Nephron progenitor cell (in vitro differentiated cells): ENCODE measurements at regions not wholly inside any gene's neighbourhood (a gene's known extent, or its start where the extent isn't known, plus 50 kb on each side); places are given as distances from the start of the nearest gene placed in this dataset.

Experiments
- DNase-seq: peaks from one replicate; pipeline ENCODE4 v3.0.0; 2021
- H3K27ac Mint-ChIP-seq: 2 replicates; pipeline ENCODE4 v1.8.0; 2021; ENCODE audit warnings: mild to moderate bottlenecking, moderate library complexity, mixed read lengths
- H3K27me3 Mint-ChIP-seq: 2 replicates; pipeline ENCODE4 v1.8.0; 2021; ENCODE audit warnings: mild to moderate bottlenecking, low read depth, mixed read lengths; ENCODE audit not compliant: poor library complexity
- H3K36me3 Mint-ChIP-seq: 2 replicates; pipeline ENCODE4 v1.8.0; 2021; ENCODE audit warnings: low read depth, mixed read lengths
- H3K4me1 Mint-ChIP-seq: 2 replicates; pipeline ENCODE4 v1.8.0; 2021; ENCODE audit warnings: mixed read lengths
- H3K4me3 Mint-ChIP-seq: 2 replicates; pipeline ENCODE4 v1.8.0; 2021; ENCODE audit warnings: mild to moderate bottlenecking, moderate library complexity, mixed read lengths
- H3K9me3 Mint-ChIP-seq: 2 replicates; pipeline ENCODE4 v1.8.0; 2021; ENCODE audit warnings: mild to moderate bottlenecking, moderate library complexity, mixed read lengths
- CTCF ChIP-seq: fragments of 200-600 bp; sonication (generic); IDR thresholded peaks from 2 replicates; pipeline ENCODE4 v1.5.0; 2021; ENCODE audit warnings: antibody characterized with exemption

DNA sequence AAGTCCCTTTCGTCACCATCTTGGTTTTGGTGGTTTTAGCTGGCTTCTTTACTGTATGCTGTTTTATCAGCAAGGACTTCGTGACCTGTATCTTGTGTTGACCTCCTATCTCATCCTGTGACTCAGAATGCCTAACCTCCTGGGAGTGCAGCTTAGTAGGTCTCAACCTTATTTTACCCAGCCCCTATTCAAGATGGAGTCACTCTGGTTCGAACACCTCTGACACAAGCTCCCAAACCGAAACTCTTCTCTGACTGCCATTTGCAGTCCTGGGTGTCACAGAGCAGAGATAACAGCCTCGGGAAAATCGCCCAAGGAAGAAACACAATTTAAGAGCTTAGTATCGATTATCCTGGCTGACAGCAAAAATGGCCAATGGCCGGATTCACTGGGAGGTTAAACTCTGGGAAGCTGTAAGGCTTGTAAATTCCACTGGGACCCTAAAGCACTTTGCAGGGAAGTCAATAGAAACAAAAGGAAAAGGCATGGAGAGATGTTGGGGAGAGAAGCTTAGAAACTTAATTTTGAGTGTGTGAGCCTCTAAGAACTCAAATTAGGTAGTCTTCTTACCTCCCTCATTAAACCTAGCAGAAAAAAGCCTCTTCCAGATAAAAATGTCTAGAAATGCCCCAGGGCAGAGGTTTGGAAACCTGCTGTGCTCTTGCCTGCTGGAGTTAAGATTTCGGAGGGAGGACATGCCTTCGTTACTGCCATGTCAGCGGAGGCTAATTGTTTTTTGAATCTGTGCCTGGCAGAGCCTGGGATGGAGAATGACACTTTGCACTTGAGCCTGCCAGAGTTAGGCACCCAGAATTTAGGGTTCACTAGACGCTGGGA is 56.5 kb upstream of the RPH3A start:
- no peak overlapping the region for H3K4me3 Mint-ChIP-seq

DNA sequence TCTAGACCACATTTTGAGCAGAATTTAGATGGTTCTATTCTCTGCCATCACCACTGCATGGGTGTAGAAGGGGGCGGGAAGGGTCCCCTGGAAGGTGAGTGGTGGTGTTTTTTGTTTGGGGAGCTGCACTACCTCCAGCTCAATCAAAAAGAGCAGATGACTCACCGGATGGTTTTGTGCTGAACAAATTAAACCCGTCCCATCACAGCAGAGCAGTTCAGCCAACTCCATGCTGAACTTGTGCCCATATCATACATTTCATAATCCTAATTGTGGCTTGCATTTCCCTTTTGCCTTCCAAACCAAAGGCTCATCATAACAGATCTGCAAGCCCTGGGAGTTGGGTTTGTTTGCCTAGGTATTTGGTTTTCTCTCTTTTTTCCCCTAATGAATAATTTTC is 53.0 kb upstream of the RPH3A start:
- no peaks in the 10 kb centered on the region for H3K36me3 Mint-ChIP-seq
- H3K4me3 Mint-ChIP-seq, result no peak overlapping the region
- H3K27me3 Mint-ChIP-seq, result peaks cover 8% of the 10 kb centered on the region
- H3K27ac Mint-ChIP-seq, result no peak overlapping the region
- no peaks in the 10 kb centered on the region for H3K9me3 Mint-ChIP-seq
- no peak for TF ChIP-seq CTCF
- no peaks in the 10 kb centered on the region for H3K4me1 Mint-ChIP-seq
- no peak for DNase-seq

More for the DNA sequence above, 56.5 kb upstream of the RPH3A start:
- H3K27ac Mint-ChIP-seq, result no peak overlapping the region
- no peaks in the 10 kb centered on the region for H3K9me3 Mint-ChIP-seq
- TF ChIP-seq CTCF, result no peak
- H3K27me3 Mint-ChIP-seq, result peaks cover 12% of the 10 kb centered on the region
- H3K36me3 Mint-ChIP-seq, result no peaks in the 10 kb centered on the region
- DNase-seq, result no peak
- no peaks in the 10 kb centered on the region for H3K4me1 Mint-ChIP-seq

DNA sequence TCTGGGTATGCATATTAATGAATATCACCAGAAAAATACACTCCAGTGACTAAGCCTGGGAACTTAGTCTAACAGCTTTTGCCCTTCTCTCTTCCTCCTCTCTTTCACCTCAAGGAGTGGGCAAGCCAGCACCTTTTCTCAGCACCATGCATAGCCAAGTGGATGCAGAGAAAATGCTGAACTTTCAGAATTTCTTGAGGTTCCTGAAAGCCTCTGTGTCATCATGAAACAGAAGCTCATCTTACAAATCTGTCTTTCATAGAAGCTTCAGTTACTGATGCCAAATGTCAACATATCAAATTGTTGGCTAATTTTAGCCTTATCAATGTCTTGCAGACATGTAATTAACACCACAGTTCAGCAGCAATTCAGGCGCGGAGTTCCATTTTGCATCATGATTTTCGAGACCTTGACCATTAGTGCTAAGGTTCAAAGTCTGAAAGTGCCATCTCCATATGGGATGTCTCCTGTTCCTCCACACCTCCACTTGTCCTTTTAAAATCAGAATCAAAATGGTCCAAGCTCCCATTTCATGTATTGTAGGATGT is 51.1 kb upstream of the RPH3A start:
- no peak for DNase-seq
- Mint-ChIP-seq H3K36me3 (no peaks in the 10 kb centered on the region), H3K27ac (no peak overlapping the region), H3K9me3 (no peaks in the 10 kb centered on the region), H3K4me1 (no peaks in the 10 kb centered on the region), H3K4me3 (no peak overlapping the region), H3K27me3 (peaks cover 11% of the 10 kb centered on the region)
- no peak for TF ChIP-seq CTCF

GRCh38 chr12:112741106-112741505 is 50.4 kb upstream of the RPH3A start:
- DNase-seq, result no peak
- Mint-ChIP-seq H3K27me3 (peaks cover 11% of the 10 kb centered on the region), H3K27ac (no peak overlapping the region), H3K4me3 (no peak overlapping the region), H3K9me3 (no peaks in the 10 kb centered on the region), H3K4me1 (no peaks in the 10 kb centered on the region), H3K36me3 (no peaks in the 10 kb centered on the region)
- TF ChIP-seq CTCF, result no peak
